GM13977 (cell line): ENCODE measurements at regions not wholly inside any gene's neighbourhood (a gene's known extent, or its start where the extent isn't known, plus 50 kb on each side); places are given as distances from the start of the nearest gene placed in this dataset.
"Not testable (repeated sequence)": the region's sequence is repeated elsewhere in the genome, so short reads cannot be mapped to it uniquely, and the experiment has no call there.

ENCODE experiments used
- DNase-seq: peaks from one replicate; pipeline ENCODE4 v3.0.0; 2012; ENCODE audit warnings: low spot score
- in situ Hi-C: fragments of 300-500 bp; cut with MboI; formaldehyde crosslinking; loops from one replicate; pipeline ENCODE4 v1.12.0; 2022; ENCODE audit warnings: low sequenced_read_pairs, low pct_unique_long_range_greater_than_20kb, mixed read lengths, inconsistent platforms; ENCODE audit not compliant: unreplicated experiment
- TF ChIP-seq, protein P1 (sequence below): IDR thresholded peaks from 2 replicates; pipeline ENCODE4 v1.5.1; 2012; ENCODE audit warnings: mild to moderate bottlenecking, control low read depth; ENCODE audit not compliant: insufficient read depth; ENCODE audit errors: extremely low read depth, missing control alignments

DNA sequence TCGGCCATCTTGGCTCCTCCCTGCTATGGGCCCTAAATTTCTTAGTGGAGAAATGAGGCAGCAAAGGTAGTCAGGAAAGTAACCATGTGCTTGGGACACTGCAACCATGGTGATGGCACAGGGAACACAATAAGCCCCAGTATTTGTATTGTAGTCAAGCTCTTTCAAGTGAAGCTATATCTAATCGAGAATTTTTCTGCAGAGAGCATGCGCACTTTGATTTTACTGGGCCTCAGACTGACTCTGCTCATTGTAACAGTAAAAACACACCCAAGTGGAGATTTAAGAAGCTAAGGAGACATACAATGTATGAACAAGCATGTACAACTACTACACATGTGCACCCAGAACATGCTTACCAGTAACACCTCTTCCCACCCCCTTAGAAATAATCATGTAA lies 67.3 kb upstream of the TMEM229A start:
- no peak for DNase-seq
- in situ Hi-C loops = no loop called here
- TF ChIP-seq, protein P1, sequence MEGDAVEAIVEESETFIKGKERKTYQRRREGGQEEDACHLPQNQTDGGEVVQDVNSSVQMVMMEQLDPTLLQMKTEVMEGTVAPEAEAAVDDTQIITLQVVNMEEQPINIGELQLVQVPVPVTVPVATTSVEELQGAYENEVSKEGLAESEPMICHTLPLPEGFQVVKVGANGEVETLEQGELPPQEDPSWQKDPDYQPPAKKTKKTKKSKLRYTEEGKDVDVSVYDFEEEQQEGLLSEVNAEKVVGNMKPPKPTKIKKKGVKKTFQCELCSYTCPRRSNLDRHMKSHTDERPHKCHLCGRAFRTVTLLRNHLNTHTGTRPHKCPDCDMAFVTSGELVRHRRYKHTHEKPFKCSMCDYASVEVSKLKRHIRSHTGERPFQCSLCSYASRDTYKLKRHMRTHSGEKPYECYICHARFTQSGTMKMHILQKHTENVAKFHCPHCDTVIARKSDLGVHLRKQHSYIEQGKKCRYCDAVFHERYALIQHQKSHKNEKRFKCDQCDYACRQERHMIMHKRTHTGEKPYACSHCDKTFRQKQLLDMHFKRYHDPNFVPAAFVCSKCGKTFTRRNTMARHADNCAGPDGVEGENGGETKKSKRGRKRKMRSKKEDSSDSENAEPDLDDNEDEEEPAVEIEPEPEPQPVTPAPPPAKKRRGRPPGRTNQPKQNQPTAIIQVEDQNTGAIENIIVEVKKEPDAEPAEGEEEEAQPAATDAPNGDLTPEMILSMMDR = no peak

- in situ Hi-C loops, DNase-seq: not testable (repeated sequence)
Observed at GRCh38 chr7:124099585-124099984, 66.7 kb upstream of the TMEM229A start.

- in situ Hi-C loops = no loop called here
- TF ChIP-seq, protein P1 = no peak
- no peak for DNase-seq
Observed at GRCh38 chr7:124089621-124090020, 56.8 kb upstream of the TMEM229A start.

DNA sequence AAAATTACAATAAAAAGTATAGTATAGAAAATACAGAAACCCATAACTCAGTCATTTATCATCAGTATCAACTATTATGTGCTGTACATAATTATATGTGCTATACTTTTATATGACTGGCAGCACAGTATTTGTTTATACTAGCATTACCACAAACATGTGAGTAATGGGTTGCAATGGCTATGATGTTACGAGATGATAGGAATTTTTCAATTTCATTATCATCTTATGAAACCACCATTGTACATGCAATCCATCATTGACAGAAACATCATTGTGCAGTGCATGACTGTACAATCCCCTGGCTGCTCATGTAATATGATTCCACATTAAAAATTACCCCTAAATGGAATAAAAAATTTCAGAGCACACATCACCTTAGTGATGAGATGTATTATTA lies 55.7 kb upstream of the TMEM229A start:
- in situ Hi-C loops = no loop called here
- TF ChIP-seq, protein P1 = no peak
- no peak for DNase-seq

- TF ChIP-seq, protein P1 = no peak
- DNase-seq = no peak
- in situ Hi-C loops = no loop called here
Observed at GRCh38 chr7:124086843-124087242, 54.0 kb upstream of the TMEM229A start.

DNA sequence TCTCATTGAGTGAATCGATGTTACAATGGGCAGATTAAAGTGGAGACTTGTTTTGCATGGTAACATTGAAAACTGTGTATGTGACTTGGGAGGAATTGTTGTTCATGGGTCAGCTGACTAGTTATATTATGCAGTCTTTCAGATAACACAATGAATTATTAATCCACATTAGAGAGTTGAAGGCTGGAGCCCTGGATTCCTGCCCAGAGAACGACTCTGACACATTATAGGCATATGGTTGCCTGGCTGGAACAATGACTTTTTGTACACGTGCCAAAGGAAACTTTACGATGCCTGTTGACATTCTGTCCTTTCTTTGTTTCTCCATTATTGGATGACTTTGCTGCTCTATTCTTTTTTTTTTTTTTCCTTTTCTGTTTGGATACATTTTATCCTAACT lies 52.3 kb upstream of the TMEM229A start:
- TF ChIP-seq, protein P1 = no peak
- no peak for DNase-seq

DNA sequence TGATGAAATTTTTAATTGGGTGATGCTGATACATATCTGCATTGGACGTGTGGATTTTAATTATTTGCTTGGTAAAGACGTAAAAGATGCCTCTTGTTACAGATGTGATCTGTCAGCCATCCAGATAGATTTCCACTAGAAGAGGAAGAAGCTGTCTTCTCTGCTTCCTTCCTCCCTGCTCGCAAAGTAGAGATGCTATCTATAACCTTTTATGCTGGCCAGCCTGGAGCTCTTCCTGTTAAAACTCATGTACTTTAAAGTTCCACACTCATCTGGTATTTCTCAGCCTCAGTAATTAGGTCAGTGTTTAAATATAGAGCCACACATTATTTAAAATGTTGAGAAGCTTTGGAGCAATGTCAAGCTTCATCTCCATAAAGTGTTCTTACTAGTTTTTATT lies 51.2 kb upstream of the TMEM229A start:
- TF ChIP-seq, protein P1 = no peak
- no peak for DNase-seq
- in situ Hi-C loops = no loop called here

More for the DNA sequence above, 52.3 kb upstream of the TMEM229A start:
- in situ Hi-C loops = no loop called here
